ENCODE measurements at regions not wholly inside any gene's neighbourhood (a gene's known extent, or its start where the extent isn't known, plus 50 kb on each side); places are given as distances from the start of the nearest gene placed in this dataset.

GRCh38 chr19:29098091-29098490, 114.9 kb downstream of the UQCRFS1 start:
- H3K79me2 ChIP-seq (ENCODE audit: insufficient read depth, low read length): no peaks in the 10 kb centered on the region
- peaks cover 3% of the 10 kb centered on the region; the same call in 1 of the 2 replicates for H3K9me3 ChIP-seq (ENCODE audit: insufficient read depth, low read depth, low read length)
- H3K27me3 ChIP-seq (ENCODE audit: insufficient read depth, low read length, poor library complexity, severe bottlenecking): no peaks in the 10 kb centered on the region
- H3F3A ChIP-seq (ENCODE audit: low read depth): no peaks in the 10 kb centered on the region
- TF ChIP-seq EZH2phosphoT487 (IDR thresholded peaks at IDR 0.05; ENCODE audit: borderline replicate concordance) (no peak), CTCF (conservative IDR thresholded peaks at IDR 0.05; ENCODE audit: low read length) (no peak)
- H3K4me3 ChIP-seq (ENCODE audit: low read length, poor library complexity, severe bottlenecking): no peak overlapping the region
- H3K4me1 ChIP-seq (ENCODE audit: insufficient read depth, low read length, poor library complexity, severe bottlenecking): no peaks in the 10 kb centered on the region
- H2AFZ ChIP-seq (ENCODE audit: low read length): no peak overlapping the region
- no peaks in the 10 kb centered on the region for H3K36me3 ChIP-seq (ENCODE audit: insufficient read depth, low read length)
- no peaks in the 10 kb centered on the region for H4K20me1 ChIP-seq (ENCODE audit: insufficient read depth, low read length, poor library complexity, severe bottlenecking)
- H3K9ac ChIP-seq (ENCODE audit: low read depth, low read length, poor library complexity, severe bottlenecking): no peak overlapping the region
- H3K9me2 ChIP-seq (replicated peaks; ENCODE audit: low read depth, low read length): no peaks in the 10 kb centered on the region
- H3K4me2 ChIP-seq (ENCODE audit: low read depth, low read length, poor library complexity, severe bottlenecking): no peak overlapping the region

GRCh38 chr19:29096896-29097295, 116.1 kb downstream of the UQCRFS1 start:
- no peak overlapping the region for H3K4me3 ChIP-seq (ENCODE audit: low read length, poor library complexity, severe bottlenecking)

GRCh38 chr19:29093553-29093908, 119.4 kb downstream of the UQCRFS1 start:
- H4K20me1 ChIP-seq (ENCODE audit: insufficient read depth, low read length, poor library complexity, severe bottlenecking): no peaks in the 10 kb centered on the region
- no peak overlapping the region for H3K4me2 ChIP-seq (ENCODE audit: low read depth, low read length, poor library complexity, severe bottlenecking)
- H3K79me2 ChIP-seq (ENCODE audit: insufficient read depth, low read length): no peaks in the 10 kb centered on the region
- no peaks in the 10 kb centered on the region for H3F3A ChIP-seq (ENCODE audit: low read depth)
- H3K9me3 ChIP-seq (ENCODE audit: insufficient read depth, low read depth, low read length): no peaks in the 10 kb centered on the region; the same call in 1 of the 2 replicates
- TF ChIP-seq EZH2phosphoT487 (IDR thresholded peaks at IDR 0.05; ENCODE audit: borderline replicate concordance) (no peak), CTCF (conservative IDR thresholded peaks at IDR 0.05; ENCODE audit: low read length) (no peak)
- H3K4me3 ChIP-seq (ENCODE audit: low read length, poor library complexity, severe bottlenecking): no peak overlapping the region
- no peaks in the 10 kb centered on the region for H3K9me2 ChIP-seq (replicated peaks; ENCODE audit: low read depth, low read length)
- no peaks in the 10 kb centered on the region for H3K4me1 ChIP-seq (ENCODE audit: insufficient read depth, low read length, poor library complexity, severe bottlenecking)
- H3K9ac ChIP-seq (ENCODE audit: low read depth, low read length, poor library complexity, severe bottlenecking): no peak overlapping the region
- H3K36me3 ChIP-seq (ENCODE audit: insufficient read depth, low read length): no peaks in the 10 kb centered on the region
- no peak overlapping the region for H2AFZ ChIP-seq (ENCODE audit: low read length)
- no peaks in the 10 kb centered on the region for H3K27me3 ChIP-seq (ENCODE audit: insufficient read depth, low read length, poor library complexity, severe bottlenecking)

More at GRCh38 chr19:29096896-29097295, 116.1 kb downstream of the UQCRFS1 start:
- no peaks in the 10 kb centered on the region for H3K79me2 ChIP-seq (ENCODE audit: insufficient read depth, low read length)
- no peak overlapping the region for H2AFZ ChIP-seq (ENCODE audit: low read length)
- H3K4me2 ChIP-seq (ENCODE audit: low read depth, low read length, poor library complexity, severe bottlenecking): no peak overlapping the region
- H3K36me3 ChIP-seq (ENCODE audit: insufficient read depth, low read length): no peaks in the 10 kb centered on the region
- TF ChIP-seq EZH2phosphoT487 (IDR thresholded peaks at IDR 0.05; ENCODE audit: borderline replicate concordance) (no peak), CTCF (conservative IDR thresholded peaks at IDR 0.05; ENCODE audit: low read length) (no peak)
- no peaks in the 10 kb centered on the region for H3K9me2 ChIP-seq (replicated peaks; ENCODE audit: low read depth, low read length)
- H3K9ac ChIP-seq (ENCODE audit: low read depth, low read length, poor library complexity, severe bottlenecking): no peak overlapping the region
- no peaks in the 10 kb centered on the region for H3F3A ChIP-seq (ENCODE audit: low read depth)
- H3K4me1 ChIP-seq (ENCODE audit: insufficient read depth, low read length, poor library complexity, severe bottlenecking): no peaks in the 10 kb centered on the region
- H3K27me3 ChIP-seq (ENCODE audit: insufficient read depth, low read length, poor library complexity, severe bottlenecking): no peaks in the 10 kb centered on the region
- H3K9me3 ChIP-seq (ENCODE audit: insufficient read depth, low read depth, low read length): peaks cover 3% of the 10 kb centered on the region; the same call in 1 of the 2 replicates
- no peaks in the 10 kb centered on the region for H4K20me1 ChIP-seq (ENCODE audit: insufficient read depth, low read length, poor library complexity, severe bottlenecking)

All from Loucy (cell line).